H1 (cell line): ENCODE measurements at regions not wholly inside any gene's neighbourhood (a gene's known extent, or its start where the extent isn't known, plus 50 kb on each side); places are given as distances from the start of the nearest gene placed in this dataset.

ENCODE experiments used
- CTCF ChIP-seq, 3 experiments: IDR thresholded peaks; 1 replicate in 2 of 3; 2 replicates in 1 of 3; pipeline versions ENCODE4 v1.5.1 to v1.6.1; 2011; ENCODE audit warnings: low read length in 3 of 3, mild to moderate bottlenecking in 3 of 3, inconsistent platforms in 2 of 3, low read depth in 1 of 3, moderate library complexity in 1 of 3; ENCODE audit not compliant: insufficient read depth in 1 of 3; ENCODE audit errors: control extremely low read depth in 1 of 3
- KDM1A ChIP-seq: fragments of 200-600, 300-600 bp; sonication (generic); IDR thresholded peaks from 2 replicates; pipeline ENCODE4 v1.7.1; 2016; ENCODE audit warnings: mild to moderate bottlenecking, low read length, borderline replicate concordance
- RBBP5 ChIP-seq: IDR thresholded peaks from 2 replicates; pipeline ENCODE4 v1.7.1; 2012; ENCODE audit warnings: low read depth, mild to moderate bottlenecking, inconsistent platforms, low read length, moderate library complexity, borderline replicate concordance
- SRF ChIP-seq: IDR thresholded peaks from 2 replicates; pipeline ENCODE4 v1.6.1; 2011; ENCODE audit warnings: mild to moderate bottlenecking, low read depth, low read length, moderate library complexity
- TF ChIP-seq, protein P1 (sequence below): IDR thresholded peaks from 2 replicates; pipeline ENCODE4 v1.6.1; 2011; ENCODE audit warnings: low read length, improper control_type of control experiment

DNA sequence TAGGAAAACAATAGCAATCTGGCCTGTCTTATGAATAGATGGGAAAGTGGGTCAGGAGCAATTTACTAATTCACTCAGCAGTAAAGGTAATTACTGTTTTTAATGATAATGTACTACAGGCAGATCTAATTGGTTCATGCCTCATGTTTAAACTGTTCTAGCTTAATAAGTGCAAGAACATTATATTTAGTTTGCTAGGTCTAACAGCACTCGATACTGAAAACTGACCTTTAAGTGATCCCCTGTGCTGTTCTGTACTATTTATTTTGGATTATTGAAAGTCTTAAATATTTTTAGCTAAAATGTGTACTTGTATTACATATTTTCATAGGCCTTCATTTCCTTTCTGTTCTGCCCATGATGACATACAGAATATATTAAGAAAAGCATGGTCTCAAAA lies 998.0 kb upstream of the GJE1 start (continued):
- no peak for TF ChIP-seq CTCF (IDR thresholded peaks at IDR 0.05; ENCODE audit: control extremely low read depth in 1 of 3, insufficient read depth in 1 of 3, low read depth in 1 of 3, low read length in 3 of 3)
- TF ChIP-seq KDM1A = no peak
- TF ChIP-seq SRF = no peak
- no peak for TF ChIP-seq RBBP5
- TF ChIP-seq, protein P1, sequence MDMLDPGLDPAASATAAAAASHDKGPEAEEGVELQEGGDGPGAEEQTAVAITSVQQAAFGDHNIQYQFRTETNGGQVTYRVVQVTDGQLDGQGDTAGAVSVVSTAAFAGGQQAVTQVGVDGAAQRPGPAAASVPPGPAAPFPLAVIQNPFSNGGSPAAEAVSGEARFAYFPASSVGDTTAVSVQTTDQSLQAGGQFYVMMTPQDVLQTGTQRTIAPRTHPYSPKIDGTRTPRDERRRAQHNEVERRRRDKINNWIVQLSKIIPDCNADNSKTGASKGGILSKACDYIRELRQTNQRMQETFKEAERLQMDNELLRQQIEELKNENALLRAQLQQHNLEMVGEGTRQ = no peak
